SK-N-SH (cell line): ENCODE measurements at regions not wholly inside any gene's neighbourhood (a gene's known extent, or its start where the extent isn't known, plus 50 kb on each side); places are given as distances from the start of the nearest gene placed in this dataset.

Source experiments
- CTCF ChIA-PET: fragments of 300-600, 350-600 bp; formaldehyde crosslinking; extraction: SDS; loops from one replicate; lab custom pipeline; 2021; lab: Yijun Ruan, JAX
- POLR2A ChIA-PET: fragments of 350-600 bp; sonication (Branson Sonifier 250); formaldehyde crosslinking; extraction: SDS; loops from one replicate; lab custom pipeline; 2020; ENCODE audit warnings: antibody characterized with exemption, inconsistent platforms; lab: Yijun Ruan, JAX
- DNase-seq: peaks from one replicate; pipeline ENCODE4 v3.0.0; 2012
- H2AFZ ChIP-seq: fragments of 200-600 bp; sonication (generic); 2 replicates; pipeline ENCODE4 v1.8.1; 2016; ENCODE audit warnings: antibody characterized with exemption, mild to moderate bottlenecking, low read depth
- H3F3A ChIP-seq: fragments of 200-600 bp; sonication (generic); replicated peaks from 2 replicates; pipeline ENCODE3; 2016; ENCODE audit warnings: antibody characterized with exemption, mild to moderate bottlenecking; ENCODE audit not compliant: insufficient read depth
- H3K27ac ChIP-seq, 2 experiments: fragments of 200-500 bp in 1 of 2; fragments of 200-600 bp in 1 of 2; sonication (Bioruptor generic) in 1 of 2; sonication (generic), shearing (Covaris generic) in 1 of 2; 2 replicates each; pipeline versions ENCODE4 v1.5.1 to v1.6.1; 2014 to 2016; ENCODE audit warnings: low read depth in 2 of 2, inconsistent platforms in 1 of 2, low read length in 1 of 2, mild to moderate bottlenecking in 1 of 2, mixed read lengths in 1 of 2
- H3K27me3 ChIP-seq: fragments of 200-600 bp; sonication (generic), shearing (Covaris generic); 2 replicates; pipeline ENCODE4 v1.6.1; 2016; ENCODE audit warnings: mixed run types; ENCODE audit not compliant: insufficient read depth
- H3K36me3 ChIP-seq, 2 experiments: fragments of 200-500 bp in 1 of 2; fragments of 200-600 bp in 1 of 2; sonication (Bioruptor generic) in 1 of 2; sonication (generic) in 1 of 2; replicated peaks in 1 of 2; 2 replicates each; pipeline versions ENCODE3 to v1.5.1; 2014 to 2016; ENCODE audit warnings: low read length in 1 of 2, mild to moderate bottlenecking in 1 of 2; ENCODE audit not compliant: insufficient read depth in 2 of 2, control insufficient read depth in 1 of 2
- H3K4me1 ChIP-seq, 2 experiments: fragments of 200-500 bp in 1 of 2; fragments of 200-600 bp in 1 of 2; sonication (Bioruptor generic) in 1 of 2; sonication (generic), shearing (Covaris generic) in 1 of 2; 2 replicates each; pipeline versions ENCODE4 v1.5.1 to v1.6.1; 2014 to 2016; ENCODE audit warnings: low read depth in 1 of 2, low read length in 1 of 2, mixed run types in 1 of 2; ENCODE audit not compliant: insufficient read depth in 2 of 2, control insufficient read depth in 1 of 2
- H3K4me2 ChIP-seq: fragments of 200-600 bp; sonication (generic), shearing (Covaris generic); 2 replicates; pipeline ENCODE4 v1.6.1; 2017; ENCODE audit warnings: mixed run types
- H3K4me3 ChIP-seq, 2 experiments: fragments of 200-500 bp in 1 of 2; fragments of 200-600 bp in 1 of 2; sonication (Bioruptor generic) in 1 of 2; sonication (generic), shearing (Covaris generic) in 1 of 2; 2 replicates each; pipeline versions ENCODE4 v1.5.1 to v1.8.1; 2014 to 2016; ENCODE audit warnings: low read depth in 2 of 2, inconsistent platforms in 1 of 2, low read length in 1 of 2, mild to moderate bottlenecking in 1 of 2, mixed read lengths in 1 of 2, moderate library complexity in 1 of 2
- H3K79me2 ChIP-seq: fragments of 200-600 bp; sonication (generic); 2 replicates; pipeline ENCODE4 v1.8.1; 2017; ENCODE audit warnings: mild to moderate bottlenecking; ENCODE audit not compliant: insufficient read depth
- H3K9ac ChIP-seq: fragments of 200-600 bp; sonication (generic); 2 replicates; pipeline ENCODE4 v1.6.1; 2017; ENCODE audit warnings: mixed run types
- H3K9me2 ChIP-seq: fragments of 200-600 bp; sonication (generic); 2 replicates; pipeline ENCODE4 v1.6.1; 2017; ENCODE audit warnings: mixed run types
- H3K9me3 ChIP-seq: fragments of 200-600 bp; sonication (generic); 2 replicates; pipeline ENCODE4 v1.6.1; 2017; ENCODE audit warnings: mixed run types, mild to moderate bottlenecking, moderate library complexity
- H4K20me1 ChIP-seq: fragments of 200-600 bp; sonication (generic); 2 replicates; pipeline ENCODE4 v1.6.1; 2017; ENCODE audit warnings: mild to moderate bottlenecking, mixed run types; ENCODE audit not compliant: insufficient read depth
- ELF1 ChIP-seq: IDR thresholded peaks from 2 replicates; pipeline ENCODE4 v1.4.0; 2012
- EP300 ChIP-seq, 2 experiments: IDR thresholded peaks; 2 replicates each; pipeline versions ENCODE4 v1.4.0 to v1.6.1; 2012; ENCODE audit warnings: borderline replicate concordance in 1 of 2, low read depth in 1 of 2, low read length in 1 of 2
- EZH2phosphoT487 ChIP-seq: fragments of 200-600 bp; sonication (generic); IDR thresholded peaks from 2 replicates; pipeline ENCODE4 v1.6.1; 2017; ENCODE audit warnings: low read depth, mixed run types, mild to moderate bottlenecking, antibody characterized with exemption, moderate library complexity, borderline replicate concordance
- GABPA ChIP-seq: IDR thresholded peaks from 2 replicates; pipeline ENCODE4 v1.4.0; 2012; ENCODE audit warnings: low read depth, mild to moderate bottlenecking
- GATA2 ChIP-seq: sonication (generic); formaldehyde crosslinking; IDR thresholded peaks from 2 replicates; pipeline ENCODE4 v1.5.0; 2020; ENCODE audit warnings: mild to moderate bottlenecking, missing genetic modification reagents
- JUND ChIP-seq: IDR thresholded peaks from 2 replicates; pipeline ENCODE4 v1.4.0; 2012
- MAX ChIP-seq: IDR thresholded peaks from 2 replicates; pipeline ENCODE4 v1.4.0; 2012; ENCODE audit warnings: low read depth
- MEF2A ChIP-seq: IDR thresholded peaks from 2 replicates; pipeline ENCODE4 v1.4.0; 2012; ENCODE audit warnings: low read depth, borderline replicate concordance
- MXI1 ChIP-seq: IDR thresholded peaks from 2 replicates; pipeline ENCODE4 v1.6.1; 2012; ENCODE audit warnings: mild to moderate bottlenecking, low read depth, low read length, improper control_type of control experiment
- POLR2AphosphoS5 ChIP-seq: IDR thresholded peaks from 2 replicates; pipeline ENCODE4 v1.6.1; 2012; ENCODE audit warnings: low read depth, low read length
- RFX5 ChIP-seq: IDR thresholded peaks from 2 replicates; pipeline ENCODE4 v1.6.1; 2012; ENCODE audit warnings: mild to moderate bottlenecking, improper control_type of control experiment, low read length
- RXRA ChIP-seq: IDR thresholded peaks from 2 replicates; pipeline ENCODE4 v1.4.0; 2012; ENCODE audit warnings: low read depth, mild to moderate bottlenecking, borderline replicate concordance
- SIN3A ChIP-seq: IDR thresholded peaks from 2 replicates; pipeline ENCODE4 v1.6.1; 2012; ENCODE audit warnings: low read depth, mild to moderate bottlenecking, low read length, moderate library complexity, borderline replicate concordance
- TAF1 ChIP-seq: IDR thresholded peaks from 2 replicates; pipeline ENCODE4 v1.6.1; 2012; ENCODE audit warnings: low read depth, mild to moderate bottlenecking, low read length, moderate library complexity, borderline replicate concordance
- TEAD4 ChIP-seq: IDR thresholded peaks from 2 replicates; pipeline ENCODE4 v1.4.0; 2012; ENCODE audit warnings: mild to moderate bottlenecking, borderline replicate concordance; ENCODE audit not compliant: insufficient read depth
- WGBS: methylation state at CpG from one replicate; pipeline ENCODE4 v1.1.6; 2017; ENCODE audit warnings: low lambda C conversion rate; 5-methylcytosine and 5-hydroxymethylcytosine counted together
- TF ChIP-seq, protein P1 (sequence below): fragments of 150-350 bp; IDR thresholded peaks from 2 replicates; pipeline ENCODE4 v1.6.1; 2017; ENCODE audit warnings: antibody characterized with exemption, low read length, low read depth, borderline replicate concordance

DNA sequence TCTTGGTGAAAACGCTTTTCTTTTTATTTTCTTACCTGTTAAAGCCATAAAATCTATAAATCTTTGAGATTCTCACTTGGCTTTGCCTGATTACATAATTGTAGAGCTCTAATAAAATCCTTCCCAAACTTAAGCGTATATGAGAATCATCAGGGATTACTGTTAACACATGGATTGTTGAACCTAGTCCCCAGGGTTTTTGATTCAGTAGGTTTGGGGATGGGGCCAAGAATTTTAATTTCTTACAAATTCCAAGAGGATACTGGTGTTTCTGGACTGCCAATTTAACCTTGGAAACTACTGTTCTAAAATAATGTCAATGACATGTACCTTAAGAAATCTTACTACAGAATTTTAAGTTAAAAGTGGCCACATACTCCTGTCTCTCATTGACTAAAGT, 694.2 kb downstream of the BRINP3 start:
- H3K36me3 ChIP-seq = no peaks in the 10 kb centered on the region
- no peaks in the 10 kb centered on the region for H3K9me3 ChIP-seq
- H3K27me3 ChIP-seq = no peaks in the 10 kb centered on the region
- no peak overlapping the region for H3K4me2 ChIP-seq
- peaks cover 0 to 8% of the 10 kb centered on the region in 2 experiments; a peak in 2 of 4 replicates for H3K4me1 ChIP-seq
- no peak overlapping the region for H2AFZ ChIP-seq
- no peaks in the 10 kb centered on the region for H3F3A ChIP-seq
- no peak for DNase-seq
- no peak overlapping the region for H3K9ac ChIP-seq
- TF ChIP-seq MXI1 = no peak
- TF ChIP-seq GATA2 = no peak
- TF ChIP-seq EZH2phosphoT487 = no peak
- no peak for TF ChIP-seq SIN3A
- TF ChIP-seq RXRA = no peak
- TF ChIP-seq POLR2AphosphoS5 = no peak
- TF ChIP-seq MAX = no peak
- no peak for TF ChIP-seq MEF2A
- TF ChIP-seq TEAD4 = no peak
- no peak for TF ChIP-seq ELF1
- TF ChIP-seq RFX5 = no peak
- no peak for TF ChIP-seq EP300 (IDR thresholded peaks at IDR 0.05; ENCODE audit: borderline replicate concordance in 1 of 2, low read depth in 1 of 2, low read length in 1 of 2)
- TF ChIP-seq JUND = no peak
- H3K79me2 ChIP-seq = no peaks in the 10 kb centered on the region
- POLR2A ChIA-PET = no interaction called here
- H3K4me3 ChIP-seq = no peak overlapping the region
- WGBS = 73% methylated on average over 2 of the region's 2 CpGs
- H4K20me1 ChIP-seq = no peaks in the 10 kb centered on the region
- CTCF ChIA-PET = no interaction called here
- H3K27ac ChIP-seq = no peak overlapping the region
- H3K9me2 ChIP-seq = no peaks in the 10 kb centered on the region

- Histone ChIP-seq H3K4me3 (no peak overlapping the region), H3F3A (no peaks in the 10 kb centered on the region), H2AFZ (no peak overlapping the region), H3K27ac (no peak overlapping the region), H4K20me1 (no peaks in the 10 kb centered on the region), H3K9me2 (no peaks in the 10 kb centered on the region), H3K79me2 (no peaks in the 10 kb centered on the region), H3K9me3 (no peaks in the 10 kb centered on the region), H3K9ac (no peak overlapping the region), H3K36me3 (no peaks in the 10 kb centered on the region), H3K4me1 (peaks cover 0 to 6% of the 10 kb centered on the region in 2 experiments; a peak in 2 of 4 replicates), H3K4me2 (no peak overlapping the region), H3K27me3 (no peaks in the 10 kb centered on the region)
- CTCF ChIA-PET = no interaction called here
- DNase-seq = no peak
- POLR2A ChIA-PET = no interaction called here
- TF ChIP-seq, protein P1, sequence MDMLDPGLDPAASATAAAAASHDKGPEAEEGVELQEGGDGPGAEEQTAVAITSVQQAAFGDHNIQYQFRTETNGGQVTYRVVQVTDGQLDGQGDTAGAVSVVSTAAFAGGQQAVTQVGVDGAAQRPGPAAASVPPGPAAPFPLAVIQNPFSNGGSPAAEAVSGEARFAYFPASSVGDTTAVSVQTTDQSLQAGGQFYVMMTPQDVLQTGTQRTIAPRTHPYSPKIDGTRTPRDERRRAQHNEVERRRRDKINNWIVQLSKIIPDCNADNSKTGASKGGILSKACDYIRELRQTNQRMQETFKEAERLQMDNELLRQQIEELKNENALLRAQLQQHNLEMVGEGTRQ = no peak
- no peak for TF ChIP-seq GABPA
- TF ChIP-seq TAF1 = no peak
- WGBS = 75% methylated on average over 5 of the region's 5 CpGs
These were observed 690.9 kb downstream of the BRINP3 start for GRCh38 chr1:189786761-189787160.
